GM12878 (cell line): ENCODE measurements at regions not wholly inside any gene's neighbourhood (a gene's known extent, or its start where the extent isn't known, plus 50 kb on each side); places are given as distances from the start of the nearest gene placed in this dataset.

Source experiments
- ATAC-seq: fragments of 200-7000 bp; cut with Tn5 transposase; 3 replicates; pipeline ENCODE4 v1.9.1; 2020; ENCODE audit warnings: mild to moderate bottlenecking, moderate library complexity
- BruUV-seq: library from RNA; stranded (reverse); fragments of 400-500 nt; replicated peaks from 2 replicates; lab custom pipeline; 2021; lab: Mats Ljungman, UMichigan
- CTCF ChIA-PET: fragments of 300-600 bp; sonication (Branson Sonifier 250); formaldehyde crosslinking; extraction: SDS; loops from one replicate; lab custom pipeline; 2021; ENCODE audit warnings: inconsistent platforms; lab: Yijun Ruan, JAX
- POLR2A ChIA-PET: fragments of 350-600 bp; formaldehyde crosslinking; extraction: SDS; loops from one replicate; lab custom pipeline; 2021; ENCODE audit warnings: inconsistent platforms; lab: Charles Lee
- RAD21 ChIA-PET: fragments of 300-600 bp; sonication (Branson Sonifier 250); formaldehyde crosslinking; loops from one replicate; lab custom pipeline; 2023; ENCODE audit warnings: antibody characterized with exemption; ENCODE audit not compliant: unreplicated experiment; lab: Charles Lee
- SMC1A ChIA-PET: fragments of 300-600 bp; sonication (Branson Sonifier 250); formaldehyde crosslinking; loops from one replicate; lab custom pipeline; 2023; ENCODE audit not compliant: unreplicated experiment, uncharacterized antibody; lab: Charles Lee
- DNase-seq: peaks from one replicate; pipeline ENCODE4 v3.0.0-alpha.2; 2011; ENCODE audit warnings: low read depth, low spot score
- FAIRE-seq: peaks from 3 replicates; lab custom pipeline; 2011; peaks lifted over from hg19 to GRCh38; lab: Jason Lieb, UNC
- H2AFZ ChIP-seq: 2 replicates; pipeline ENCODE4 v1.6.0; 2011; ENCODE audit warnings: low read depth, low read length, control low read depth; ENCODE audit not compliant: control insufficient read depth
- H3K27ac ChIP-seq: 2 replicates; pipeline ENCODE4 v1.5.1; 2011; ENCODE audit warnings: control low read depth; ENCODE audit not compliant: control insufficient read depth, insufficient read depth
- H3K27me3 ChIP-seq, 2 experiments: replicated peaks in 1 of 2; 2 replicates each; pipeline versions ENCODE4 v1.6.0 to v1.6.1; 2011; ENCODE audit warnings: low read length in 1 of 2; ENCODE audit not compliant: control insufficient read depth in 2 of 2, insufficient read depth in 2 of 2
- H3K36me3 ChIP-seq, 2 experiments: 2 replicates each; pipeline ENCODE4 v1.5.1; 2011; ENCODE audit warnings: low read length in 1 of 2; ENCODE audit not compliant: control insufficient read depth in 2 of 2, insufficient read depth in 2 of 2
- H3K4me1 ChIP-seq: 2 replicates; pipeline ENCODE4 v1.6.1; 2011; ENCODE audit warnings: mild to moderate bottlenecking, low read length, moderate library complexity, mixed read lengths; ENCODE audit not compliant: control insufficient read depth, insufficient read depth
- H3K4me2 ChIP-seq: 2 replicates; pipeline ENCODE4 v1.6.0; 2011; ENCODE audit warnings: control low read depth; ENCODE audit not compliant: control insufficient read depth, insufficient read depth
- H3K4me3 ChIP-seq: fragments of 200-600 bp; sonication (generic); 2 replicates; pipeline ENCODE4 v1.5.1; 2016
- H3K79me2 ChIP-seq: 2 replicates; pipeline ENCODE4 v1.6.0; 2011; ENCODE audit warnings: low read length; ENCODE audit not compliant: control insufficient read depth, insufficient read depth
- H3K9ac ChIP-seq: 2 replicates; pipeline ENCODE4 v1.8.0; 2011; ENCODE audit warnings: low read length, control low read depth, mixed read lengths; ENCODE audit not compliant: control insufficient read depth, insufficient read depth
- H3K9me3 ChIP-seq: replicated peaks from 3 replicates; pipeline ENCODE4 v1.5.1; 2011; ENCODE audit warnings: mild to moderate bottlenecking, low read length; ENCODE audit not compliant: control insufficient read depth, insufficient read depth
- H4K20me1 ChIP-seq: 2 replicates; pipeline ENCODE4 v1.6.0; 2011; ENCODE audit not compliant: control insufficient read depth, insufficient read depth
- CBX3 ChIP-seq: fragments of 200-600 bp; sonication (generic); IDR thresholded peaks from 2 replicates; pipeline ENCODE4 v1.6.1; 2016; ENCODE audit warnings: low read depth, borderline replicate concordance
- HDAC2 ChIP-seq: fragments of 200-600 bp; sonication (generic); IDR thresholded peaks from 2 replicates; pipeline ENCODE4 v1.6.1; 2017
- HDGF ChIP-seq: fragments of 450-650 bp; IDR thresholded peaks from 2 replicates; pipeline ENCODE4 v1.6.1; 2016; ENCODE audit warnings: antibody characterized with exemption
- MEF2B ChIP-seq: fragments of 450-650 bp; IDR thresholded peaks from 2 replicates; pipeline ENCODE4 v1.6.1; 2018; ENCODE audit warnings: mild to moderate bottlenecking, moderate library complexity; ENCODE audit not compliant: partially characterized antibody, poor library complexity, severe bottlenecking
- NFIC ChIP-seq: IDR thresholded peaks from 2 replicates; pipeline ENCODE4 v1.6.1; 2012; ENCODE audit warnings: low read depth, mild to moderate bottlenecking, inconsistent platforms, low read length, moderate library complexity
- NFYA ChIP-seq: IDR thresholded peaks from 2 replicates; pipeline ENCODE4 v1.6.1; 2011; ENCODE audit warnings: low read depth, mild to moderate bottlenecking, low read length, improper control_type of control experiment, borderline replicate concordance
- NR2F1 ChIP-seq: fragments of 450-650 bp; conservative IDR thresholded peaks from 2 replicates; pipeline ENCODE4 v1.6.1; 2017; ENCODE audit warnings: mild to moderate bottlenecking
- PAX5 ChIP-seq: IDR thresholded peaks from 2 replicates; pipeline ENCODE4 v1.6.1; 2011; ENCODE audit warnings: low read depth, low read length, borderline replicate concordance
- POLR2AphosphoS2 ChIP-seq: IDR thresholded peaks from 2 replicates; pipeline ENCODE4 v1.6.1; 2011; ENCODE audit warnings: low read depth, mild to moderate bottlenecking, low read length, improper control_type of control experiment, moderate library complexity
- SREBF1 ChIP-seq: IDR thresholded peaks from 2 replicates; pipeline ENCODE4 v1.6.1; 2012; ENCODE audit warnings: mild to moderate bottlenecking, low read length
- ZNF622 ChIP-seq: fragments of 450-650 bp; IDR thresholded peaks from 2 replicates; pipeline ENCODE4 v1.6.1; 2017; ENCODE audit warnings: mild to moderate bottlenecking, inconsistent platforms
- WGBS: methylation state at CpG from one replicate; pipeline ENCODE4 v1.1.6; 2016; ENCODE audit warnings: low lambda C conversion rate; ENCODE audit not compliant: insufficient replicate concordance, insufficient coverage; ENCODE audit errors: missing lambda C conversion rate; 5-methylcytosine and 5-hydroxymethylcytosine counted together
- in situ Hi-C: fragments of 300-500 bp; cut with MboI; formaldehyde crosslinking; loops from 9 replicates; pipeline ENCODE4 v1.14.3; 2018; ENCODE audit warnings: mixed read lengths
- intact Hi-C: fragments of 100-400 bp; cut with micrococcal nuclease; formaldehyde crosslinking; loops from one replicate; pipeline ENCODE4 v1.14.2; 2022; ENCODE audit not compliant: unreplicated experiment
- TF ChIP-seq, protein P1 (sequence below): IDR thresholded peaks from 2 replicates; pipeline ENCODE4 v1.6.1; 2011; ENCODE audit warnings: borderline replicate concordance, low read depth, mild to moderate bottlenecking, moderate library complexity, low read length; ENCODE audit not compliant: insufficient read depth, poor library complexity, severe bottlenecking
- TF ChIP-seq, protein P2 (sequence below): IDR thresholded peaks from 2 replicates; pipeline ENCODE4 v1.6.1; 2012; ENCODE audit warnings: low read depth, low read length, improper control_type of control experiment
- TF ChIP-seq, protein P3 (sequence below): fragments of 450-650 bp; formaldehyde crosslinking; IDR thresholded peaks from 2 replicates; pipeline ENCODE4 v1.5.0; 2022; ENCODE audit warnings: mild to moderate bottlenecking, missing genetic modification characterization
- TF ChIP-seq, protein P4 (sequence below): fragments of 450-650 bp; IDR thresholded peaks from 2 replicates; pipeline ENCODE4 v1.6.1; 2018; ENCODE audit warnings: mild to moderate bottlenecking, low read depth, moderate library complexity; ENCODE audit not compliant: partially characterized antibody

DNA sequence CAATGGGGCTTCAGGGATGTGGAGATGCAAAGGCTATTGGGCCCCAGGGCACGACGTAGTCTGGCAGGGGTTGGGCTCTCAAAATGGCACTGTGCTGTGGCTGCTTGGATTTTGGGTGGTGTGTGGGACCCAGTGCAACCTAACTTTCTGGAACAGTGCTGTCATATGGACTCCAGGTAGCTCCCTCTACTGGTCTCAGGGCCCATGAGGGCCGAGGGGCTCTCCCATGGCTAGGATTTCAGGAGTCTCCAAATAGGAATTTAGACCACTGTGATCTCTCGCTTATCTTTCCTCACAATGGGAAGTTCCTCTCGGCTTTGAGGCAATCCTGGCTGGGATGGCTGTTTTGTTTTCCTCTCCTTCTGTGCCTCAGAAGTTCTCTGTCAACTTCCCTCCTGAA lies 68.2 kb upstream of the MUCL1 start:
- Histone ChIP-seq H3K27ac (no peak overlapping the region), H3K79me2 (no peaks in the 10 kb centered on the region), H3K4me3 (no peak overlapping the region), H3K27me3 (no peaks in the 10 kb centered on the region), H3K9ac (no peak overlapping the region), H3K4me1 (no peaks in the 10 kb centered on the region), H3K4me2 (no peak overlapping the region), H3K9me3 (no peaks in the 10 kb centered on the region; the same call in 2 of the 3 replicates), H4K20me1 (no peaks in the 10 kb centered on the region), H2AFZ (no peak overlapping the region), H3K36me3 (no peaks in the 10 kb centered on the region)
- BruUV-seq, result no TSS peak
- FAIRE-seq, result no peak
- ChIA-PET CTCF (no interaction called here), RAD21 (no interaction called here), POLR2A (no interaction called here), SMC1A (no interaction called here)
- no peak for ATAC-seq
- DNase-seq, result no peak
- WGBS, result 16% methylated on average over 5 of the region's 5 CpGs
- intact Hi-C loops, result no loop called here
- in situ Hi-C loops, result no loop called here
- TF ChIP-seq ZNF622, result no peak
- no peak for TF ChIP-seq POLR2AphosphoS2
- TF ChIP-seq, protein P1, sequence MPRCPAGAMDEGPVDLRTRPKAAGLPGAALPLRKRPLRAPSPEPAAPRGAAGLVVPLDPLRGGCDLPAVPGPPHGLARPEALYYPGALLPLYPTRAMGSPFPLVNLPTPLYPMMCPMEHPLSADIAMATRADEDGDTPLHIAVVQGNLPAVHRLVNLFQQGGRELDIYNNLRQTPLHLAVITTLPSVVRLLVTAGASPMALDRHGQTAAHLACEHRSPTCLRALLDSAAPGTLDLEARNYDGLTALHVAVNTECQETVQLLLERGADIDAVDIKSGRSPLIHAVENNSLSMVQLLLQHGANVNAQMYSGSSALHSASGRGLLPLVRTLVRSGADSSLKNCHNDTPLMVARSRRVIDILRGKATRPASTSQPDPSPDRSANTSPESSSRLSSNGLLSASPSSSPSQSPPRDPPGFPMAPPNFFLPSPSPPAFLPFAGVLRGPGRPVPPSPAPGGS, result no peak
- no peak for TF ChIP-seq CBX3
- TF ChIP-seq, protein P2, sequence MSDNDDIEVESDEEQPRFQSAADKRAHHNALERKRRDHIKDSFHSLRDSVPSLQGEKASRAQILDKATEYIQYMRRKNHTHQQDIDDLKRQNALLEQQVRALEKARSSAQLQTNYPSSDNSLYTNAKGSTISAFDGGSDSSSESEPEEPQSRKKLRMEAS, result no peak
- TF ChIP-seq MEF2B, result no peak
- no peak for TF ChIP-seq NFIC
- TF ChIP-seq, protein P3, sequence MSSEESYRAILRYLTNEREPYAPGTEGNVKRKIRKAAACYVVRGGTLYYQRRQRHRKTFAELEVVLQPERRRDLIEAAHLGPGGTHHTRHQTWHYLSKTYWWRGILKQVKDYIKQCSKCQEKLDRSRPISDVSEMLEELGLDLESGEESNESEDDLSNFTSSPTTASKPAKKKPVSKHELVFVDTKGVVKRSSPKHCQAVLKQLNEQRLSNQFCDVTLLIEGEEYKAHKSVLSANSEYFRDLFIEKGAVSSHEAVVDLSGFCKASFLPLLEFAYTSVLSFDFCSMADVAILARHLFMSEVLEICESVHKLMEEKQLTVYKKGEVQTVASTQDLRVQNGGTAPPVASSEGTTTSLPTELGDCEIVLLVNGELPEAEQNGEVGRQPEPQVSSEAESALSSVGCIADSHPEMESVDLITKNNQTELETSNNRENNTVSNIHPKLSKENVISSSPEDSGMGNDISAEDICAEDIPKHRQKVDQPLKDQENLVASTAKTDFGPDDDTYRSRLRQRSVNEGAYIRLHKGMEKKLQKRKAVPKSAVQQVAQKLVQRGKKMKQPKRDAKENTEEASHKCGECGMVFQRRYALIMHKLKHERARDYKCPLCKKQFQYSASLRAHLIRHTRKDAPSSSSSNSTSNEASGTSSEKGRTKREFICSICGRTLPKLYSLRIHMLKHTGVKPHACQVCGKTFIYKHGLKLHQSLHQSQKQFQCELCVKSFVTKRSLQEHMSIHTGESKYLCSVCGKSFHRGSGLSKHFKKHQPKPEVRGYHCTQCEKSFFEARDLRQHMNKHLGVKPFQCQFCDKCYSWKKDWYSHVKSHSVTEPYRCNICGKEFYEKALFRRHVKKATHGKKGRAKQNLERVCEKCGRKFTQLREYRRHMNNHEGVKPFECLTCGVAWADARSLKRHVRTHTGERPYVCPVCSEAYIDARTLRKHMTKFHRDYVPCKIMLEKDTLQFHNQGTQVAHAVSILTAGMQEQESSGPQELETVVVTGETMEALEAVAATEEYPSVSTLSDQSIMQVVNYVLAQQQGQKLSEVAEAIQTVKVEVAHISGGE, result no peak
- TF ChIP-seq NFYA, result no peak
- no peak for TF ChIP-seq NR2F1
- no peak for TF ChIP-seq HDGF
- TF ChIP-seq, protein P4, sequence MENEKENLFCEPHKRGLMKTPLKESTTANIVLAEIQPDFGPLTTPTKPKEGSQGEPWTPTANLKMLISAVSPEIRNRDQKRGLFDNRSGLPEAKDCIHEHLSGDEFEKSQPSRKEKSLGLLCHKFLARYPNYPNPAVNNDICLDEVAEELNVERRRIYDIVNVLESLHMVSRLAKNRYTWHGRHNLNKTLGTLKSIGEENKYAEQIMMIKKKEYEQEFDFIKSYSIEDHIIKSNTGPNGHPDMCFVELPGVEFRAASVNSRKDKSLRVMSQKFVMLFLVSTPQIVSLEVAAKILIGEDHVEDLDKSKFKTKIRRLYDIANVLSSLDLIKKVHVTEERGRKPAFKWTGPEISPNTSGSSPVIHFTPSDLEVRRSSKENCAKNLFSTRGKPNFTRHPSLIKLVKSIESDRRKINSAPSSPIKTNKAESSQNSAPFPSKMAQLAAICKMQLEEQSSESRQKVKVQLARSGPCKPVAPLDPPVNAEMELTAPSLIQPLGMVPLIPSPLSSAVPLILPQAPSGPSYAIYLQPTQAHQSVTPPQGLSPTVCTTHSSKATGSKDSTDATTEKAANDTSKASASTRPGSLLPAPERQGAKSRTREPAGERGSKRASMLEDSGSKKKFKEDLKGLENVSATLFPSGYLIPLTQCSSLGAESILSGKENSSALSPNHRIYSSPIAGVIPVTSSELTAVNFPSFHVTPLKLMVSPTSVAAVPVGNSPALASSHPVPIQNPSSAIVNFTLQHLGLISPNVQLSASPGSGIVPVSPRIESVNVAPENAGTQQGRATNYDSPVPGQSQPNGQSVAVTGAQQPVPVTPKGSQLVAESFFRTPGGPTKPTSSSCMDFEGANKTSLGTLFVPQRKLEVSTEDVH, result no peak
- TF ChIP-seq SREBF1, result no peak
- TF ChIP-seq HDAC2, result no peak
- TF ChIP-seq PAX5, result no peak
